ENCODE measurements at regions not wholly inside any gene's neighbourhood (a gene's known extent, or its start where the extent isn't known, plus 50 kb on each side); places are given as distances from the start of the nearest gene placed in this dataset.

DNA sequence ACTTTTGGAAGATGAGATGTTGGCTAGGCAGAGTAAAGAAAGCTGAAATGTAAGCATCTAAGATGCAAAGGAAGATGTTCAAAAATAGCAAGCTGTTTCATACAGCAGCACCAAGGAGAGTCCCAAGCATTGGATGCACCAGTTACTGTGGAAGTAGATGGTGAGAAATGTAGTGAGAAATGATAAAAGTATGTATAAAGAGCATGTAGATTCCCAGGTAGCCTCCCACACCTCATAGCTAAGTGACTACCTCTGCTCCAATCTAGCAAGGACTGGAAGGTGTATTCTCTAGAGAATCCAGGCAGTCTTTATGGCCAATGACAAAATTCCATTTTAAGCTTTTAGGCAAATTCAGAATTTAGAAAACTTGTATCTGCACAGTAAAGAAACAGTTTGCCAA is 50.9 kb upstream of the C4orf54 start:
- TF ChIP-seq, protein P1, sequence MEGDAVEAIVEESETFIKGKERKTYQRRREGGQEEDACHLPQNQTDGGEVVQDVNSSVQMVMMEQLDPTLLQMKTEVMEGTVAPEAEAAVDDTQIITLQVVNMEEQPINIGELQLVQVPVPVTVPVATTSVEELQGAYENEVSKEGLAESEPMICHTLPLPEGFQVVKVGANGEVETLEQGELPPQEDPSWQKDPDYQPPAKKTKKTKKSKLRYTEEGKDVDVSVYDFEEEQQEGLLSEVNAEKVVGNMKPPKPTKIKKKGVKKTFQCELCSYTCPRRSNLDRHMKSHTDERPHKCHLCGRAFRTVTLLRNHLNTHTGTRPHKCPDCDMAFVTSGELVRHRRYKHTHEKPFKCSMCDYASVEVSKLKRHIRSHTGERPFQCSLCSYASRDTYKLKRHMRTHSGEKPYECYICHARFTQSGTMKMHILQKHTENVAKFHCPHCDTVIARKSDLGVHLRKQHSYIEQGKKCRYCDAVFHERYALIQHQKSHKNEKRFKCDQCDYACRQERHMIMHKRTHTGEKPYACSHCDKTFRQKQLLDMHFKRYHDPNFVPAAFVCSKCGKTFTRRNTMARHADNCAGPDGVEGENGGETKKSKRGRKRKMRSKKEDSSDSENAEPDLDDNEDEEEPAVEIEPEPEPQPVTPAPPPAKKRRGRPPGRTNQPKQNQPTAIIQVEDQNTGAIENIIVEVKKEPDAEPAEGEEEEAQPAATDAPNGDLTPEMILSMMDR (IDR thresholded peaks at IDR 0.05; ENCODE audit: low read length, missing control alignments) = no peak

More for the DNA sequence above, 50.9 kb upstream of the C4orf54 start:
- H3K4me3 ChIP-seq (replicated peaks; ENCODE audit: low read depth, low read length) = no peak overlapping the region
- no peak for DNase-seq (ENCODE audit: low read depth)

Measured in fibroblast of pulmonary artery (primary cell).